DND-41 (cell line): ENCODE measurements at regions not wholly inside any gene's neighbourhood (a gene's known extent, or its start where the extent isn't known, plus 50 kb on each side); places are given as distances from the start of the nearest gene placed in this dataset.

Source experiments
- ATAC-seq: fragments of 200-7000 bp; cut with Tn5 transposase; 3 replicates; pipeline ENCODE4 v1.9.1; 2021; ENCODE audit warnings: low read depth; ENCODE audit not compliant: insufficient read depth
- DNase-seq: peaks from one replicate; pipeline ENCODE4 v3.0.0-alpha.2; 2020
- H2AFZ ChIP-seq: 2 replicates; pipeline ENCODE4 v1.6.0; 2012; ENCODE audit warnings: low read depth, low read length
- H3K27ac ChIP-seq: 2 replicates; pipeline ENCODE4 v1.5.1; 2012; ENCODE audit warnings: low read length, inconsistent platforms
- H3K27me3 ChIP-seq: fragments of 200-600 bp; sonication (generic); 2 replicates; pipeline ENCODE4 v1.6.0; 2012; ENCODE audit warnings: low read length, mild to moderate bottlenecking, inconsistent platforms; ENCODE audit not compliant: insufficient read depth, poor library complexity
- H3K36me3 ChIP-seq: 2 replicates; pipeline ENCODE4 v1.5.1; 2012; ENCODE audit warnings: low read length, inconsistent platforms; ENCODE audit not compliant: insufficient read depth
- H3K4me1 ChIP-seq: 2 replicates; pipeline ENCODE4 v1.5.1; 2012; ENCODE audit warnings: mild to moderate bottlenecking, low read length; ENCODE audit not compliant: insufficient read depth
- H3K4me2 ChIP-seq: 2 replicates; pipeline ENCODE4 v1.6.0; 2012; ENCODE audit warnings: mild to moderate bottlenecking, moderate library complexity, low read length, inconsistent platforms; ENCODE audit not compliant: insufficient read depth
- H3K4me3 ChIP-seq, 2 experiments: fragments of 200-600 bp in 1 of 2; shearing (Covaris generic) in 1 of 2; 2 replicates each; pipeline ENCODE4 v1.5.1; 2012 to 2016; ENCODE audit warnings: inconsistent platforms in 2 of 2, low read length in 2 of 2, mild to moderate bottlenecking in 2 of 2, low read depth in 1 of 2, moderate library complexity in 1 of 2
- H3K79me2 ChIP-seq: 2 replicates; pipeline ENCODE4 v1.6.0; 2012; ENCODE audit warnings: low read length, inconsistent platforms; ENCODE audit not compliant: insufficient read depth
- H3K9ac ChIP-seq: 2 replicates; pipeline ENCODE4 v1.6.0; 2012; ENCODE audit warnings: low read depth, mild to moderate bottlenecking, inconsistent platforms, low read length, moderate library complexity
- H3K9me3 ChIP-seq: 2 replicates; pipeline ENCODE4 v1.5.1; 2012; ENCODE audit warnings: low read length, moderate library complexity, mild to moderate bottlenecking, inconsistent platforms; ENCODE audit not compliant: insufficient read depth, severe bottlenecking
- H4K20me1 ChIP-seq: 2 replicates; pipeline ENCODE4 v1.6.0; 2012; ENCODE audit warnings: low read length; ENCODE audit not compliant: insufficient read depth
- EZH2 ChIP-seq: IDR thresholded peaks from 3 replicates; pipeline ENCODE4 v1.6.1; 2012; ENCODE audit warnings: borderline replicate concordance, low read depth, mild to moderate bottlenecking, moderate library complexity, low read length, inconsistent platforms; ENCODE audit not compliant: severe bottlenecking
- TF ChIP-seq, protein P1 (sequence below): IDR thresholded peaks from 2 replicates; pipeline ENCODE4 v1.5.1; 2012; ENCODE audit warnings: borderline replicate concordance, low read length, moderate library complexity, mild to moderate bottlenecking; ENCODE audit not compliant: poor library complexity, severe bottlenecking; ENCODE audit errors: extremely low read depth

DNA sequence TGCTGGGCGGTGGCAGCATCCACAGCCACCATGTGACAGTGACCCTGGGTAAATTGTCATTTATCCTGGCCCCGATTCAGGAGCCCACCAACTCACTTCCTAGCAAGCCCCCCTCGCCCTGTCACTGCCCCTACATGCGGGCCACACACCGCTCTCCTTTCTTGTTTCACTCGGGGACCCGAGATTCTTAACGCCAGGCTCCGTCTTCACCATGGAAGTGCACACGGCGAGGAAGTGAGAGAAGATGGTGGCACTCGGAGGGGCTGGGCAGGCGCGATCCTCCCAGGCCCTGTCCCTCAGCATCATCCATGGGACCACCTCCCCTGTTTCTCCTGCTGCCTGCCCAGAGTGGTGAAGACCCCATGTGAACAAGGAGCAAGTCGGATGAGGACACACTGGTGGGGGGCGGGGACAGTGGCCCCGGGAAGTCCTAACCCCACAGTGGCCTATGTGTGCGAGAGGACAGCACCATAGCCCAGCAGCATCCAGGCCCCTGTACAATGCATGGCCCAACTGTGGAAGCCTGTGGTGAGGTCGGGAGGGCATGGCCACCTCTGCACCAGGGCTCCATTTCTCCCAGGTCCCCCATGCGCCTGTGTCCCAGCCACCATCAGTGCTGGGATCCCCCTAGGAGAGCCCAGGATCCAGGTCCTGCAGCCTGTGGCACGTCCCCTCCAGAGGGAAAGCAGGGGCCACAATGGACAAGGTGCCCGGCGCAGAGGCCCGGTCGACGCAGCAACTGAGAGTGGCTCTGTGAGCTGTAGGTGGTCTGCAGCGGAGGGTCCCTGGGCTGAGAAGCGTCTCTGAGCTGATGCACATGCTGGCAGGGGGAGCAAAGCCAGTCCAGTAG, 262.8 kb downstream of the BRD1 start:
- H3K9me3 ChIP-seq = no peaks in the 10 kb centered on the region
- H3K4me1 ChIP-seq = no peaks in the 10 kb centered on the region
- H3K4me3 ChIP-seq = no peak overlapping the region
- H4K20me1 ChIP-seq = no peaks in the 10 kb centered on the region
- H3K27ac ChIP-seq = no peak overlapping the region
- TF ChIP-seq, protein P1, sequence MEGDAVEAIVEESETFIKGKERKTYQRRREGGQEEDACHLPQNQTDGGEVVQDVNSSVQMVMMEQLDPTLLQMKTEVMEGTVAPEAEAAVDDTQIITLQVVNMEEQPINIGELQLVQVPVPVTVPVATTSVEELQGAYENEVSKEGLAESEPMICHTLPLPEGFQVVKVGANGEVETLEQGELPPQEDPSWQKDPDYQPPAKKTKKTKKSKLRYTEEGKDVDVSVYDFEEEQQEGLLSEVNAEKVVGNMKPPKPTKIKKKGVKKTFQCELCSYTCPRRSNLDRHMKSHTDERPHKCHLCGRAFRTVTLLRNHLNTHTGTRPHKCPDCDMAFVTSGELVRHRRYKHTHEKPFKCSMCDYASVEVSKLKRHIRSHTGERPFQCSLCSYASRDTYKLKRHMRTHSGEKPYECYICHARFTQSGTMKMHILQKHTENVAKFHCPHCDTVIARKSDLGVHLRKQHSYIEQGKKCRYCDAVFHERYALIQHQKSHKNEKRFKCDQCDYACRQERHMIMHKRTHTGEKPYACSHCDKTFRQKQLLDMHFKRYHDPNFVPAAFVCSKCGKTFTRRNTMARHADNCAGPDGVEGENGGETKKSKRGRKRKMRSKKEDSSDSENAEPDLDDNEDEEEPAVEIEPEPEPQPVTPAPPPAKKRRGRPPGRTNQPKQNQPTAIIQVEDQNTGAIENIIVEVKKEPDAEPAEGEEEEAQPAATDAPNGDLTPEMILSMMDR = no peak
- TF ChIP-seq EZH2 = no peak
- no peak for ATAC-seq
- H3K4me2 ChIP-seq = no peak overlapping the region
- H3K9ac ChIP-seq = no peak overlapping the region
- no peak overlapping the region for H2AFZ ChIP-seq
- no peak for DNase-seq
- H3K79me2 ChIP-seq = no peaks in the 10 kb centered on the region
- no peaks in the 10 kb centered on the region for H3K36me3 ChIP-seq
- H3K27me3 ChIP-seq = no peaks in the 10 kb centered on the region

DNA sequence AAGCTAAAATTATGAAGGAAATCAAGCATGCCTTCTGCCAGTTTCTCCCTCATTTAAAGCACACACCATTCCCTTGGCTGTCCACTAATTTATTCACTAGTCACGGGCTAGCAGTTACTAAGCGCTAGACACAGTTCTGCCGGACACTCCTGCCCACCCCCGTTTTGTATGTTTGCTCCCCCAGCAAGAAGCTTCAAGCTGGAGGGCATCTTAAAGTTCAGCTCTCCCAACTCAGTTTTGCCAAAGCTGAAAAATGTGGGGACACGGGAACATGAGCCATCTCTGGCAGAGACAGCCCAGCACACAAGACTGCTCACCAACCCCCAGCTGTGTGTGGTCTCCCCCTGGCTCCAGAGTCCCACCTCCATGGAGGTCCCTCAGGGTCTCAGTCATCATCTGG, 263.6 kb downstream of the BRD1 start:
- no peak overlapping the region for H3K4me3 ChIP-seq
- ATAC-seq = no peak
- no peak overlapping the region for H3K9ac ChIP-seq
- H3K9me3 ChIP-seq = no peaks in the 10 kb centered on the region
- H3K36me3 ChIP-seq = no peaks in the 10 kb centered on the region
- H4K20me1 ChIP-seq = no peaks in the 10 kb centered on the region
- no peak for DNase-seq
- no peak overlapping the region for H3K27ac ChIP-seq
- H3K4me1 ChIP-seq = no peaks in the 10 kb centered on the region
- H3K4me2 ChIP-seq = no peak overlapping the region
- no peaks in the 10 kb centered on the region for H3K79me2 ChIP-seq
- TF ChIP-seq, protein P1 = no peak
- no peak for TF ChIP-seq EZH2
- no peaks in the 10 kb centered on the region for H3K27me3 ChIP-seq
- no peak overlapping the region for H2AFZ ChIP-seq

DNA sequence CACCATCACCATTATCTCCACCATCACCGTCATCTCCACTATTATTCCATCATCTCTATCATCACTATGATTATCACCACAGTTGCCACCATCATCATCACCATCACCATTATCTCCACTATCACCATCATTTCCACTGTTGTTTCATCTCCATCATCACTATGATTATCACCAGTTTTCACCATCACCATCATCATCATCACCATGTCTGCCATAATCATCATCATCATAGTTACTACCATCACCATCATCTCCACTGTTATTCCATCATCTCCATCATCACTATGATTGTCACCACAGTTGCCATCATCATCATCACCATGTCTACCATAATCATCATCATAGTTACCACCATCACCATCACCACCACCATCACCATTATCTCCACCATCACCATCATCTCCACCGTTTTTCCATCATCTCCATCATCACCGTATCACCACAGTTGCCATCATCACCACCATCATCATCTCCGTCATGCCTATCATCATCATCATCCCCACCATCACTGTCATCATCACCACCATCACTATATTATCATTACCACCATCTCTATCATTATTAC, 264.9 kb downstream of the BRD1 start:
- Histone ChIP-seq H3K9ac (no peak overlapping the region), H3K79me2 (no peaks in the 10 kb centered on the region), H3K27ac (no peak overlapping the region), H3K4me3 (no peak overlapping the region), H3K9me3 (no peaks in the 10 kb centered on the region), H3K4me1 (no peaks in the 10 kb centered on the region), H3K4me2 (no peak overlapping the region), H3K36me3 (no peaks in the 10 kb centered on the region), H3K27me3 (no peaks in the 10 kb centered on the region), H4K20me1 (no peaks in the 10 kb centered on the region), H2AFZ (no peak overlapping the region)
- no peak for ATAC-seq
- DNase-seq = no peak
- no peak for TF ChIP-seq EZH2

DNA sequence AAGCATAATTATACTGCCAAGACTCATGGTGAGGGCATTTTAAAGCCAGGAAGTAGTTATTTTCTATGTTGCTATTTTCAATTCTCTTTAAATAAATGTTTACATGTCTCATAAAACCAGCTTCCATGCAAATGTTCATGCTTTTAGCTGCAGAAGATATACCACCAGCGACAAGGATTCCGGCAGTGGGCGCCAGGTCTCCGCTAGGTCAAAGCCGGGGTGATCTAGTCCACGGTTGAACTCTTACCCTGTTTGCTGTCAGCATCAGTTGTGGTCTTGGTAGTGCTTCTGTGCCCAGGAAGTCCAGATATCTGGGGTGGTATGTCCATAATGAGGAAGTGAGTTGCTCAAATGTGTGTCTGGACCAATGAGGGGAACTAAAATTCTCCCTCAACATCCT, 265.7 kb downstream of the BRD1 start:
- H3K27me3 ChIP-seq = no peaks in the 10 kb centered on the region
- no peak overlapping the region for H2AFZ ChIP-seq
- DNase-seq (no peak), ATAC-seq (no peak)
- TF ChIP-seq EZH2 = no peak
- TF ChIP-seq, protein P1 = no peak
- H3K36me3 ChIP-seq = no peaks in the 10 kb centered on the region
- no peak overlapping the region for H3K4me2 ChIP-seq
- no peaks in the 10 kb centered on the region for H3K4me1 ChIP-seq
- H3K9me3 ChIP-seq = no peaks in the 10 kb centered on the region
- no peak overlapping the region for H3K4me3 ChIP-seq
- H4K20me1 ChIP-seq = no peaks in the 10 kb centered on the region
- H3K79me2 ChIP-seq = no peaks in the 10 kb centered on the region
- no peak overlapping the region for H3K9ac ChIP-seq
- no peak overlapping the region for H3K27ac ChIP-seq
